Transverse colon (tissue), 3 donors: ENCODE measurements at regions not wholly inside any gene's neighbourhood (a gene's known extent, or its start where the extent isn't known, plus 50 kb on each side); places are given as distances from the start of the nearest gene placed in this dataset.
"Not testable (repeated sequence)": the region's sequence is repeated elsewhere in the genome, so short reads cannot be mapped to it uniquely, and the experiment has no call there.

Source experiments
- EP300 ChIP-seq: sonication (generic); formaldehyde crosslinking; IDR thresholded peaks from one replicate; pipeline ENCODE4 v1.6.1; 2017; ENCODE audit warnings: antibody characterized with exemption, low read depth
- TF ChIP-seq, protein P1 (sequence below), 5 experiments: fragments of 200-600 bp in 3 of 5; fragments of 450-650 bp in 2 of 5; sonication (generic) in 3 of 5; IDR thresholded peaks; 1 replicate in 2 of 5; 2 replicates in 3 of 5; pipeline ENCODE4 v1.5.1; 2016 to 2017; ENCODE audit warnings: antibody characterized with exemption in 5 of 5, inconsistent platforms in 3 of 5, mild to moderate bottlenecking in 2 of 5, moderate library complexity in 1 of 5

DNA sequence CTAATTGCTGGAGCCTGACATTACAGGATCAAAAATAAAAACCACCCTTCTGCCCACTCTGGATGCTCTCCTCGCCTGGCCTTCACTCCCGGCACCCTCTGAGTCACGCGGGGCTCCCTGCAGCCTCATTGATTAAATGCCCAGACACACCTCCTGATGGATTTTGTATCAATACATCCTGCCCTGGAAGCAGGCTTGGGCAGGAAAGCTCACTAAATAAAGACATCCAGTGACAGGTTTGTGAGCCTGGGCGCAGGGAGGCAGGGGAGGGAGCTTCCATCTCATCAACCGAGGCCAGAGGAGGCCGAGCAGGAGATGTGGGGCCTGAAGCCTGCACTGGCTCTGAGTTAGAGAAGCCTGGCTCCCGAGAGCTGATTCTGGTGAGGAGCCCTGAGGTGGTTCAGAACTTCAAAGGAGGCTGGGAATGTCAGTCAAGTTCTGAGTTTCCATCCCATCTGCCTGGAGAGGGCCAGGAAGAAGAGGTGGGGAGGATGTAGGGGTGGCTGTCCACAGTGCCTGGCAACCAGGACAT, 318.6 kb downstream of the ADGRD1 start:
- TF ChIP-seq, protein P1, sequence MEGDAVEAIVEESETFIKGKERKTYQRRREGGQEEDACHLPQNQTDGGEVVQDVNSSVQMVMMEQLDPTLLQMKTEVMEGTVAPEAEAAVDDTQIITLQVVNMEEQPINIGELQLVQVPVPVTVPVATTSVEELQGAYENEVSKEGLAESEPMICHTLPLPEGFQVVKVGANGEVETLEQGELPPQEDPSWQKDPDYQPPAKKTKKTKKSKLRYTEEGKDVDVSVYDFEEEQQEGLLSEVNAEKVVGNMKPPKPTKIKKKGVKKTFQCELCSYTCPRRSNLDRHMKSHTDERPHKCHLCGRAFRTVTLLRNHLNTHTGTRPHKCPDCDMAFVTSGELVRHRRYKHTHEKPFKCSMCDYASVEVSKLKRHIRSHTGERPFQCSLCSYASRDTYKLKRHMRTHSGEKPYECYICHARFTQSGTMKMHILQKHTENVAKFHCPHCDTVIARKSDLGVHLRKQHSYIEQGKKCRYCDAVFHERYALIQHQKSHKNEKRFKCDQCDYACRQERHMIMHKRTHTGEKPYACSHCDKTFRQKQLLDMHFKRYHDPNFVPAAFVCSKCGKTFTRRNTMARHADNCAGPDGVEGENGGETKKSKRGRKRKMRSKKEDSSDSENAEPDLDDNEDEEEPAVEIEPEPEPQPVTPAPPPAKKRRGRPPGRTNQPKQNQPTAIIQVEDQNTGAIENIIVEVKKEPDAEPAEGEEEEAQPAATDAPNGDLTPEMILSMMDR (IDR thresholded peaks at IDR 0.05), result not testable (repeated sequence)
- TF ChIP-seq EP300, result not testable (repeated sequence)
